ENCODE measurements at regions not wholly inside any gene's neighbourhood (a gene's known extent, or its start where the extent isn't known, plus 50 kb on each side); places are given as distances from the start of the nearest gene placed in this dataset.

GRCh38 chr1:106600626-106601025 is 455.8 kb upstream of the PRMT6 start:
- no peaks in the 10 kb centered on the region for H3K79me1 ChIP-seq (ENCODE audit: low read length)
- no peak overlapping the region for H2AFZ ChIP-seq (ENCODE audit: insufficient read depth, low read length, poor library complexity)
- no peak overlapping the region for H2AK5ac ChIP-seq (ENCODE audit: low read length)
- no peak overlapping the region for H3K18ac ChIP-seq (ENCODE audit: low read length)
- H3K4me2 ChIP-seq (ENCODE audit: low read length), result no peak overlapping the region
- H3K27ac ChIP-seq (ENCODE audit: low read depth, low read length), result no peak overlapping the region
- H3K23ac ChIP-seq (ENCODE audit: low read length), result no peak overlapping the region
- H3K4me3 ChIP-seq (ENCODE audit: low read depth, low read length), result no peak overlapping the region
- no peak overlapping the region for H2BK5ac ChIP-seq (ENCODE audit: low read depth, low read length, poor library complexity)
- no peak overlapping the region for H2BK120ac ChIP-seq (ENCODE audit: insufficient read depth, low read length, poor library complexity)
- H3K9ac ChIP-seq (ENCODE audit: low read length), result no peak overlapping the region
- no peak overlapping the region for H4K91ac ChIP-seq (ENCODE audit: low read depth, low read length)
- no peaks in the 10 kb centered on the region for H3K4me1 ChIP-seq (ENCODE audit: control insufficient read depth in 1 of 2, insufficient read depth in 2 of 2, low read length in 2 of 2)
- H4K12ac ChIP-seq (ENCODE audit: low read depth, low read length), result no peak overlapping the region
- no peaks in the 10 kb centered on the region for H3K27me3 ChIP-seq (ENCODE audit: insufficient read depth, low read length)
- no peaks in the 10 kb centered on the region for H3K36me3 ChIP-seq (ENCODE audit: control insufficient read depth in 1 of 2, insufficient read depth in 2 of 2, low read length in 2 of 2)
- DNase-seq, result no peak
- no peaks in the 10 kb centered on the region for H3K9me3 ChIP-seq (ENCODE audit: insufficient read depth, low read depth, low read length)
- no peak overlapping the region for H3K14ac ChIP-seq (ENCODE audit: low read length)
- H2BK12ac ChIP-seq (ENCODE audit: low read length), result no peak overlapping the region
- no peak overlapping the region for H4K8ac ChIP-seq (ENCODE audit: low read depth, low read length)
- H3K4ac ChIP-seq (ENCODE audit: low read depth, low read length), result no peak overlapping the region
- no peaks in the 10 kb centered on the region for H3K79me2 ChIP-seq (ENCODE audit: control insufficient read depth, insufficient read depth, low read length, poor library complexity)
- WGBS (ENCODE audit: extremely low coverage, insufficient coverage, insufficient read length), result no CpG with 5 or more reads among the region's 2 CpGs

- Histone ChIP-seq H4K91ac (ENCODE audit: low read depth, low read length) (no peak overlapping the region), H3K14ac (ENCODE audit: low read length) (no peak overlapping the region), H3K79me1 (ENCODE audit: low read length) (no peaks in the 10 kb centered on the region), H4K8ac (ENCODE audit: low read depth, low read length) (no peak overlapping the region), H4K12ac (ENCODE audit: low read depth, low read length) (no peak overlapping the region), H3K4ac (ENCODE audit: low read depth, low read length) (no peak overlapping the region), H3K18ac (ENCODE audit: low read length) (no peak overlapping the region), H3K23ac (ENCODE audit: low read length) (no peak overlapping the region), H3K9ac (ENCODE audit: low read length) (no peak overlapping the region), H3K4me2 (ENCODE audit: low read length) (no peak overlapping the region), H3K36me3 (ENCODE audit: control insufficient read depth in 1 of 2, insufficient read depth in 2 of 2, low read length in 2 of 2) (no peaks in the 10 kb centered on the region), H2BK12ac (ENCODE audit: low read length) (no peak overlapping the region), H2AK5ac (ENCODE audit: low read length) (no peak overlapping the region), H3K4me3 (ENCODE audit: low read depth, low read length) (no peak overlapping the region), H3K27ac (ENCODE audit: low read depth, low read length) (no peak overlapping the region), H2AFZ (ENCODE audit: insufficient read depth, low read length, poor library complexity) (no peak overlapping the region), H3K27me3 (ENCODE audit: insufficient read depth, low read length) (no peaks in the 10 kb centered on the region), H2BK5ac (ENCODE audit: low read depth, low read length, poor library complexity) (no peak overlapping the region), H3K4me1 (ENCODE audit: control insufficient read depth in 1 of 2, insufficient read depth in 2 of 2, low read length in 2 of 2) (no peaks in the 10 kb centered on the region), H2BK120ac (ENCODE audit: insufficient read depth, low read length, poor library complexity) (no peak overlapping the region), H3K79me2 (ENCODE audit: control insufficient read depth, insufficient read depth, low read length, poor library complexity) (no peaks in the 10 kb centered on the region), H3K9me3 (ENCODE audit: insufficient read depth, low read depth, low read length) (no peaks in the 10 kb centered on the region)
- WGBS (ENCODE audit: extremely low coverage, insufficient coverage, insufficient read length), result no CpG with 5 or more reads among the region's 1 CpG
- no peak for DNase-seq
These were observed 452.9 kb upstream of the PRMT6 start for GRCh38 chr1:106603616-106604015.

GRCh38 chr1:106608841-106609240 is 447.6 kb upstream of the PRMT6 start:
- Histone ChIP-seq H3K4me2 (ENCODE audit: low read length) (no peak overlapping the region), H2AFZ (ENCODE audit: insufficient read depth, low read length, poor library complexity) (no peak overlapping the region), H3K79me1 (ENCODE audit: low read length) (no peaks in the 10 kb centered on the region), H3K23ac (ENCODE audit: low read length) (no peak overlapping the region), H2BK120ac (ENCODE audit: insufficient read depth, low read length, poor library complexity) (no peak overlapping the region), H3K18ac (ENCODE audit: low read length) (no peak overlapping the region), H3K4me1 (ENCODE audit: control insufficient read depth in 1 of 2, insufficient read depth in 2 of 2, low read length in 2 of 2) (no peaks in the 10 kb centered on the region), H3K4ac (ENCODE audit: low read depth, low read length) (no peak overlapping the region), H3K79me2 (ENCODE audit: control insufficient read depth, insufficient read depth, low read length, poor library complexity) (no peaks in the 10 kb centered on the region), H4K91ac (ENCODE audit: low read depth, low read length) (no peak overlapping the region), H3K36me3 (ENCODE audit: control insufficient read depth in 1 of 2, insufficient read depth in 2 of 2, low read length in 2 of 2) (no peaks in the 10 kb centered on the region), H4K8ac (ENCODE audit: low read depth, low read length) (no peak overlapping the region), H3K9ac (ENCODE audit: low read length) (no peak overlapping the region), H3K27me3 (ENCODE audit: insufficient read depth, low read length) (no peaks in the 10 kb centered on the region), H3K14ac (ENCODE audit: low read length) (no peak overlapping the region), H3K4me3 (ENCODE audit: low read depth, low read length) (no peak overlapping the region), H4K12ac (ENCODE audit: low read depth, low read length) (no peak overlapping the region), H3K9me3 (ENCODE audit: insufficient read depth, low read depth, low read length) (no peaks in the 10 kb centered on the region), H2BK12ac (ENCODE audit: low read length) (no peak overlapping the region), H2AK5ac (ENCODE audit: low read length) (no peak overlapping the region), H2BK5ac (ENCODE audit: low read depth, low read length, poor library complexity) (no peak overlapping the region), H3K27ac (ENCODE audit: low read depth, low read length) (no peak overlapping the region)
- DNase-seq, result no peak

GRCh38 chr1:106613068-106613467 is 443.4 kb upstream of the PRMT6 start:
- Histone ChIP-seq H3K4ac (ENCODE audit: low read depth, low read length) (no peak overlapping the region), H3K4me1 (ENCODE audit: control insufficient read depth in 1 of 2, insufficient read depth in 2 of 2, low read length in 2 of 2) (no peaks in the 10 kb centered on the region), H3K79me2 (ENCODE audit: control insufficient read depth, insufficient read depth, low read length, poor library complexity) (no peaks in the 10 kb centered on the region), H3K4me2 (ENCODE audit: low read length) (no peak overlapping the region), H4K12ac (ENCODE audit: low read depth, low read length) (no peak overlapping the region), H2AFZ (ENCODE audit: insufficient read depth, low read length, poor library complexity) (no peak overlapping the region), H3K27ac (ENCODE audit: low read depth, low read length) (no peak overlapping the region), H3K23ac (ENCODE audit: low read length) (no peak overlapping the region), H3K4me3 (ENCODE audit: low read depth, low read length) (no peak overlapping the region), H3K18ac (ENCODE audit: low read length) (no peak overlapping the region), H3K79me1 (ENCODE audit: low read length) (no peaks in the 10 kb centered on the region), H2BK5ac (ENCODE audit: low read depth, low read length, poor library complexity) (no peak overlapping the region), H4K8ac (ENCODE audit: low read depth, low read length) (no peak overlapping the region), H3K9ac (ENCODE audit: low read length) (no peak overlapping the region), H2AK5ac (ENCODE audit: low read length) (no peak overlapping the region), H3K14ac (ENCODE audit: low read length) (no peak overlapping the region), H3K36me3 (ENCODE audit: control insufficient read depth in 1 of 2, insufficient read depth in 2 of 2, low read length in 2 of 2) (no peaks in the 10 kb centered on the region), H3K9me3 (ENCODE audit: insufficient read depth, low read depth, low read length) (no peaks in the 10 kb centered on the region), H2BK120ac (ENCODE audit: insufficient read depth, low read length, poor library complexity) (no peak overlapping the region), H2BK12ac (ENCODE audit: low read length) (no peak overlapping the region), H4K91ac (ENCODE audit: low read depth, low read length) (no peak overlapping the region), H3K27me3 (ENCODE audit: insufficient read depth, low read length) (no peaks in the 10 kb centered on the region)
- WGBS (ENCODE audit: extremely low coverage, insufficient coverage, insufficient read length), result no CpG with 5 or more reads among the region's 3 CpGs
- no peak for DNase-seq

DNA sequence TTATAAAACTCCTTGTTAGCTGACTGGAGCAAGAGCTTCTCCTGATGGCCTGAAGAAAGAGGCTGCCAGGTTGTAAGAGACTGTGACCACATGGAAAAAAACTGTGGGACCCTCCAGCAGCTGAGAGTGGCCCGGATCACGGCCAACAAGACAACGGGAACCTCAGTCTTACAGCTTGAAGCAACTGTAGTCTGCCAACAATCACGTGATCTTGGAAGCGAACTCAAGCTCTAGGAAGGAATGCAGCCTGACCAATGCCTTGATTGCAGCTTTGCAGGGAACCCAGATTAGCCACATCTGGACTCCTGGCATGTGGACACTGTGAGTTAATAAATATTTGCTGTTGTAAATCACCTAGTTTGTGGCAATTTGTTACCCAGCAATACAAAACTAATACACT is 442.6 kb upstream of the PRMT6 start:
- no peak overlapping the region for H3K4me2 ChIP-seq (ENCODE audit: low read length)
- H3K4me1 ChIP-seq (ENCODE audit: control insufficient read depth in 1 of 2, insufficient read depth in 2 of 2, low read length in 2 of 2), result no peaks in the 10 kb centered on the region
- no peak overlapping the region for H3K18ac ChIP-seq (ENCODE audit: low read length)
- no peak overlapping the region for H3K23ac ChIP-seq (ENCODE audit: low read length)
- H2AFZ ChIP-seq (ENCODE audit: insufficient read depth, low read length, poor library complexity), result no peak overlapping the region
- H3K79me2 ChIP-seq (ENCODE audit: control insufficient read depth, insufficient read depth, low read length, poor library complexity), result no peaks in the 10 kb centered on the region
- H3K27me3 ChIP-seq (ENCODE audit: insufficient read depth, low read length), result no peaks in the 10 kb centered on the region
- no peaks in the 10 kb centered on the region for H3K79me1 ChIP-seq (ENCODE audit: low read length)
- H2BK12ac ChIP-seq (ENCODE audit: low read length), result no peak overlapping the region
- H4K8ac ChIP-seq (ENCODE audit: low read depth, low read length), result no peak overlapping the region
- H4K91ac ChIP-seq (ENCODE audit: low read depth, low read length), result no peak overlapping the region
- no peaks in the 10 kb centered on the region for H3K36me3 ChIP-seq (ENCODE audit: control insufficient read depth in 1 of 2, insufficient read depth in 2 of 2, low read length in 2 of 2)
- no peak overlapping the region for H3K27ac ChIP-seq (ENCODE audit: low read depth, low read length)
- H2AK5ac ChIP-seq (ENCODE audit: low read length), result no peak overlapping the region
- no peak overlapping the region for H3K4ac ChIP-seq (ENCODE audit: low read depth, low read length)
- no peak overlapping the region for H3K14ac ChIP-seq (ENCODE audit: low read length)
- no peak overlapping the region for H3K9ac ChIP-seq (ENCODE audit: low read length)
- no peak for DNase-seq
- H2BK5ac ChIP-seq (ENCODE audit: low read depth, low read length, poor library complexity), result no peak overlapping the region
- no peaks in the 10 kb centered on the region for H3K9me3 ChIP-seq (ENCODE audit: insufficient read depth, low read depth, low read length)
- no CpG with 5 or more reads among the region's 5 CpGs for WGBS (ENCODE audit: extremely low coverage, insufficient coverage, insufficient read length)
- H3K4me3 ChIP-seq (ENCODE audit: low read depth, low read length), result no peak overlapping the region
- H2BK120ac ChIP-seq (ENCODE audit: insufficient read depth, low read length, poor library complexity), result no peak overlapping the region
- no peak overlapping the region for H4K12ac ChIP-seq (ENCODE audit: low read depth, low read length)

All from trophoblast cell (in vitro differentiated cells and primary cell).